A673 (cell line): ENCODE measurements at regions not wholly inside any gene's neighbourhood (a gene's known extent, or its start where the extent isn't known, plus 50 kb on each side); places are given as distances from the start of the nearest gene placed in this dataset.
"Not testable (repeated sequence)": the region's sequence is repeated elsewhere in the genome, so short reads cannot be mapped to it uniquely, and the experiment has no call there.

ENCODE experiments used
- BruUV-seq: library from RNA; stranded (reverse); fragments of 400-500 nt; replicated peaks from 2 replicates; lab custom pipeline; 2021; lab: Mats Ljungman, UMichigan
- CTCF ChIA-PET: fragments of 300-600 bp; sonication (Branson Sonifier 250); formaldehyde crosslinking; loops from one replicate; lab custom pipeline; 2022; ENCODE audit warnings: antibody characterized with exemption; lab: Charles Lee
- POLR2A ChIA-PET: fragments of 300-600 bp; sonication (Branson Sonifier 250); formaldehyde crosslinking; loops from one replicate; lab custom pipeline; 2022; ENCODE audit warnings: antibody characterized with exemption; ENCODE audit not compliant: low non-redundant PET; lab: Charles Lee
- DNase-seq: peaks from one replicate; pipeline ENCODE4 v3.0.0-alpha.2; 2015; ENCODE audit warnings: low spot score
- H3K27ac ChIP-seq: fragments of 200-600 bp; sonication (generic); 2 replicates; pipeline ENCODE4 v1.5.1; 2016; ENCODE audit warnings: mixed run types, low read depth, mild to moderate bottlenecking, mixed read lengths, antibody characterized with exemption, low read length; ENCODE audit not compliant: poor library complexity, severe bottlenecking
- H3K27me3 ChIP-seq: fragments of 200-600 bp; sonication (generic); replicated peaks from 2 replicates; pipeline ENCODE4 v1.6.1; 2017; ENCODE audit warnings: mixed run types, low read depth, mild to moderate bottlenecking, mixed read lengths, antibody characterized with exemption, low read length; ENCODE audit not compliant: insufficient read depth, poor library complexity
- H3K36me3 ChIP-seq: fragments of 200-600 bp; sonication (generic); 2 replicates; pipeline ENCODE4 v1.6.1; 2016; ENCODE audit warnings: mixed run types, mild to moderate bottlenecking, mixed read lengths, antibody characterized with exemption, low read length; ENCODE audit not compliant: insufficient read depth, poor library complexity, severe bottlenecking
- H3K4me1 ChIP-seq: fragments of 200-600 bp; sonication (generic); 2 replicates; pipeline ENCODE4 v1.6.1; 2017; ENCODE audit warnings: mixed run types, mild to moderate bottlenecking, mixed read lengths, antibody characterized with exemption, low read length; ENCODE audit not compliant: insufficient read depth, poor library complexity, severe bottlenecking
- H3K4me3 ChIP-seq: fragments of 200-600 bp; sonication (generic); 2 replicates; pipeline ENCODE4 v1.5.1; 2016; ENCODE audit warnings: low read depth, mixed run types, mild to moderate bottlenecking, mixed read lengths, low read length; ENCODE audit not compliant: poor library complexity, severe bottlenecking
- H3K9me3 ChIP-seq: fragments of 200-600 bp; sonication (generic); 2 replicates; pipeline ENCODE4 v1.6.1; 2016; ENCODE audit warnings: mixed run types, low read depth, mild to moderate bottlenecking, mixed read lengths, antibody characterized with exemption, low read length; ENCODE audit not compliant: poor library complexity, severe bottlenecking
- EZH2 ChIP-seq: fragments of 200-600 bp; sonication (generic); IDR thresholded peaks from 2 replicates; pipeline ENCODE4 v1.6.1; 2017; ENCODE audit warnings: borderline replicate concordance, low read depth, mild to moderate bottlenecking, mixed read lengths, antibody characterized with exemption, low read length; ENCODE audit not compliant: poor library complexity, severe bottlenecking
- intact Hi-C: fragments of 100-400 bp; cut with micrococcal nuclease; formaldehyde crosslinking; loops from one replicate; pipeline ENCODE4 v1.10.0; 2022; ENCODE audit not compliant: unreplicated experiment
- TF ChIP-seq, protein P1 (sequence below): fragments of 300-800, 200-600 bp; sonication (generic); conservative IDR thresholded peaks from 2 replicates; pipeline ENCODE4 v1.5.1; 2017; ENCODE audit warnings: low read depth, mild to moderate bottlenecking, antibody characterized with exemption, low read length, moderate library complexity, mixed read lengths

DNA sequence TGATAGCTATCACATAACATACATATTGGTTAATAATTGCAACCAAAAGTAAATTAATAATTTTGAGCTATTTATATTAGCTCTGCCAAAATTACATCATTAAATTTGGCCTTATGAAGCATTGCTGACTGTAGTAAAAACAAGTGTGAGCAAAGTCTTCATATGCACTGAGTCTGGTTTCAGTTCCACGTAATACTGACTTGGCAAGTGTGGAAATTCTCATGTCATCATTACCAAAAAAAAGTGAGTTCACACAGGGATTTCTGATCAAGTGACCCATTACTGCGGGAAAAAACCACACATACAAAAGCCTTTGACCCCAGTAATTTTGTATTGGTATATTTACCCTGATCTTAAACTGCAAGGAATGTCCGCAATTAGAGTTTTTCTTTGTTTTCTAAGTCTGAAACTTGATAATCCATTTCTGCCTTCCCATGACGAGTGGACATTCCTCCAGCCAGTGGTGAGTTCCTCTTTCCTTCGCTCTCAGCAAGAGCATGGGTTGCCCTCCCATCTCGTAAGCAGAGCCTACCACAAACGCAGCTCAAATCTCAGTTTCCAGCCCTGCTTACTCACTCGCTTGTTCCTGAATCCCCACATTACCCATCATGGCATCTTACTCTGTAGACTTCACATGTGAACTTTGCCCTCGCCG, 220.2 kb upstream of the DMRT1 start:
- TF ChIP-seq EZH2: no peak
- TF ChIP-seq, protein P1, sequence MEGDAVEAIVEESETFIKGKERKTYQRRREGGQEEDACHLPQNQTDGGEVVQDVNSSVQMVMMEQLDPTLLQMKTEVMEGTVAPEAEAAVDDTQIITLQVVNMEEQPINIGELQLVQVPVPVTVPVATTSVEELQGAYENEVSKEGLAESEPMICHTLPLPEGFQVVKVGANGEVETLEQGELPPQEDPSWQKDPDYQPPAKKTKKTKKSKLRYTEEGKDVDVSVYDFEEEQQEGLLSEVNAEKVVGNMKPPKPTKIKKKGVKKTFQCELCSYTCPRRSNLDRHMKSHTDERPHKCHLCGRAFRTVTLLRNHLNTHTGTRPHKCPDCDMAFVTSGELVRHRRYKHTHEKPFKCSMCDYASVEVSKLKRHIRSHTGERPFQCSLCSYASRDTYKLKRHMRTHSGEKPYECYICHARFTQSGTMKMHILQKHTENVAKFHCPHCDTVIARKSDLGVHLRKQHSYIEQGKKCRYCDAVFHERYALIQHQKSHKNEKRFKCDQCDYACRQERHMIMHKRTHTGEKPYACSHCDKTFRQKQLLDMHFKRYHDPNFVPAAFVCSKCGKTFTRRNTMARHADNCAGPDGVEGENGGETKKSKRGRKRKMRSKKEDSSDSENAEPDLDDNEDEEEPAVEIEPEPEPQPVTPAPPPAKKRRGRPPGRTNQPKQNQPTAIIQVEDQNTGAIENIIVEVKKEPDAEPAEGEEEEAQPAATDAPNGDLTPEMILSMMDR: no peak
- no peaks in the 10 kb centered on the region for H3K4me1 ChIP-seq
- no peak for DNase-seq
- H3K27ac ChIP-seq: no peak overlapping the region
- ChIA-PET POLR2A (no interaction called here), CTCF (no interaction called here)
- H3K36me3 ChIP-seq: no peaks in the 10 kb centered on the region
- H3K4me3 ChIP-seq: no peak overlapping the region
- no peaks in the 10 kb centered on the region for H3K9me3 ChIP-seq
- peaks cover 14% of the 10 kb centered on the region for H3K27me3 ChIP-seq
- intact Hi-C loops: no loop called here
- BruUV-seq: no TSS peak

DNA sequence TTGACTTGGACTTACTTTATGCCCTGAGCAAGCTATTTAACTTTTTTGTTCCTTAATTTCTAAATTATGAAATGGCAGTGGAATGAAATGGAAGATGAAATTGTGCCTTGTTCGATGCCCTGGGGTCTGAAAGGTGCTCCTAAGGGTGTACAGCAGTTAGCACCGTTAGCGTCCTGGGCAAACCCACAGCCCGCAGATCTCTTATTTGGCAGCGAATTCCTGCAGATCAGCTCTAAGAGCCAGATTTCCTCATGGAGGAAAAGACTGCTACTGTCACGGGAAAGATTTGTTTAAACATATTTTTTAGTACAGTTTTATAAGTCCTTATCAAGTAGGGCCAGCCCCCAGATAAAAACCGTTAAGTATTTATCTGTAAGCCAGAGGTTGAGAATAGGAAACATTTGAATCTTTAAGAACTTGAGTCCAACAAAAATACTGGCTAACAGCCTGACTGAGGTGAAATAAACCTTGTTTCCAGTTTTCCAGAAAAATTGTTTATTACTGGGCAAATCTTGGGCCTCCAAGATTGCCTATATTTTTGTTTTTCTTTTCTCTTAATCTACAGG, 216.5 kb upstream of the DMRT1 start:
- intact Hi-C loops: no loop called here
- CTCF ChIA-PET: no interaction called here
- no peaks in the 10 kb centered on the region for H3K4me1 ChIP-seq
- no TSS peak for BruUV-seq
- TF ChIP-seq EZH2: no peak
- peaks cover 10% of the 10 kb centered on the region for H3K27me3 ChIP-seq
- POLR2A ChIA-PET: no interaction called here
- no peaks in the 10 kb centered on the region for H3K36me3 ChIP-seq
- H3K27ac ChIP-seq: no peak overlapping the region
- DNase-seq: no peak
- no peak overlapping the region for H3K4me3 ChIP-seq
- no peaks in the 10 kb centered on the region for H3K9me3 ChIP-seq

- no peak overlapping the region for H3K27ac ChIP-seq
- H3K9me3 ChIP-seq: no peaks in the 10 kb centered on the region
- H3K36me3 ChIP-seq: no peaks in the 10 kb centered on the region
- POLR2A ChIA-PET: no interaction called here
- intact Hi-C loops: no loop called here
- H3K4me1 ChIP-seq: no peaks in the 10 kb centered on the region
- CTCF ChIA-PET: no interaction called here
- H3K4me3 ChIP-seq: no peak overlapping the region
- DNase-seq: no peak
- no TSS peak for BruUV-seq
- TF ChIP-seq EZH2: no peak
- TF ChIP-seq, protein P1: no peak
- peaks cover 10% of the 10 kb centered on the region for H3K27me3 ChIP-seq
Measured at GRCh38 chr9:625613-626012, 215.9 kb upstream of the DMRT1 start.

GRCh38 chr9:626114-626513, 215.4 kb upstream of the DMRT1 start:
- H3K9me3 ChIP-seq, H3K4me3 ChIP-seq, CTCF ChIA-PET, H3K27me3 ChIP-seq, intact Hi-C loops, H3K4me1 ChIP-seq, H3K36me3 ChIP-seq, POLR2A ChIA-PET, H3K27ac ChIP-seq, DNase-seq, BruUV-seq: not testable (repeated sequence)
